ENCODE measurements at regions not wholly inside any gene's neighbourhood (a gene's known extent, or its start where the extent isn't known, plus 50 kb on each side); places are given as distances from the start of the nearest gene placed in this dataset.

DNA sequence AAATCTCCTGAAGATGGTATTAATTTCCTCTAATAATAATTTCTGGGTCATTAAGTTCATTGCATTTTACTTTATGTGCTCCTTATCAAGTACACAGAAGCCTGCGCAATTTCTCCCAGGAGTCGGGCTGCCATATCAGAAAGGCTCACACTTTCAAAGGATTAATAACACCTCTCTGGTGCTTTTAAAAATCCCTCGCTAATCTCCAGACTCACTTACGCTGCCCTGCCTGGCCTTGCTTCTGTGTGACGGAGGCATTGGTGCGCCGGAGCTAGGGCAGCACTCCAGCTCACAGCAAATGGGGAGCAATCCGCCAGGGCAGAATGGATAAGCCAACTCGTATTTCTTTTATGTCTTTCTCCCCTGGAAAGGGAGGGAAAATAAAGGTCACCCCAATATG is 300.8 kb downstream of the EFNB2 start:
- no peak for DNase-seq (ENCODE audit: low read depth)
- H3K4me3 ChIP-seq (ENCODE audit: low read depth, low read length) = no peak overlapping the region
- no peaks in the 10 kb centered on the region for H3K36me3 ChIP-seq (ENCODE audit: control insufficient read depth, insufficient read depth, low read length)
- H3K27me3 ChIP-seq (ENCODE audit: control insufficient read depth, insufficient read depth, low read length) = no peaks in the 10 kb centered on the region
- TF ChIP-seq, protein P1, sequence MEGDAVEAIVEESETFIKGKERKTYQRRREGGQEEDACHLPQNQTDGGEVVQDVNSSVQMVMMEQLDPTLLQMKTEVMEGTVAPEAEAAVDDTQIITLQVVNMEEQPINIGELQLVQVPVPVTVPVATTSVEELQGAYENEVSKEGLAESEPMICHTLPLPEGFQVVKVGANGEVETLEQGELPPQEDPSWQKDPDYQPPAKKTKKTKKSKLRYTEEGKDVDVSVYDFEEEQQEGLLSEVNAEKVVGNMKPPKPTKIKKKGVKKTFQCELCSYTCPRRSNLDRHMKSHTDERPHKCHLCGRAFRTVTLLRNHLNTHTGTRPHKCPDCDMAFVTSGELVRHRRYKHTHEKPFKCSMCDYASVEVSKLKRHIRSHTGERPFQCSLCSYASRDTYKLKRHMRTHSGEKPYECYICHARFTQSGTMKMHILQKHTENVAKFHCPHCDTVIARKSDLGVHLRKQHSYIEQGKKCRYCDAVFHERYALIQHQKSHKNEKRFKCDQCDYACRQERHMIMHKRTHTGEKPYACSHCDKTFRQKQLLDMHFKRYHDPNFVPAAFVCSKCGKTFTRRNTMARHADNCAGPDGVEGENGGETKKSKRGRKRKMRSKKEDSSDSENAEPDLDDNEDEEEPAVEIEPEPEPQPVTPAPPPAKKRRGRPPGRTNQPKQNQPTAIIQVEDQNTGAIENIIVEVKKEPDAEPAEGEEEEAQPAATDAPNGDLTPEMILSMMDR (IDR thresholded peaks at IDR 0.05; ENCODE audit: insufficient read depth, low read length, severe bottlenecking) = no peak
- no peak for FAIRE-seq

DNA sequence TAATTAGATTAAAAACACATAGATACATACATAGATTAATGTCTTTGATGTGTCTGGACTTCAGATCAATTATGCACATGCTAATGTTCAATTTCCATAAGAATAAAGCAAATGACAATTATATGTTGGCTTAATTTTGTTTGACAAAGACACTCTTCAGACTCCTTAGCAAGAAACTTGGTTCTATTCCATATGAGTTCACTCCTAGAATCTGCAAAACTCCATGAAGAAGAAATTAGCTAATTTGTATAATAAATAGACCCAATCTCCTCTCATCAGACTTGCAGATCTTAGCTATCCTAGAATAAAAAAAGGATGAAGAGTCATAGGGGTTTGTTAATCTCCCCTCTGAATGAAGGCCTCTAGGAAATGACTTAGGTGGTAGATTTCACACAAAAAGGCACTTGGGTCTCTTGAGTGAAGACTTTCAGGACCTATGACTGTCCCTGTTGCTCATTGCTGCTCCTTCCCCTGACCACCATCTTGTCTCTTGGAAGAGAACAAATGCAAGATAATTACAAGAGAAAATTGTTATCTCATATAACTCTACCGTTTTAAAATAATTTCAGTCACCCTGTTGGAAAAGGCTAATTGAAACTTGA is 302.2 kb downstream of the EFNB2 start:
- Histone ChIP-seq H3K27me3 (ENCODE audit: control insufficient read depth, insufficient read depth, low read length) (no peaks in the 10 kb centered on the region), H3K4me3 (ENCODE audit: low read depth, low read length) (no peak overlapping the region), H3K36me3 (ENCODE audit: control insufficient read depth, insufficient read depth, low read length) (no peaks in the 10 kb centered on the region)
- no peak for DNase-seq (ENCODE audit: low read depth)
- TF ChIP-seq, protein P1 (IDR thresholded peaks at IDR 0.05; ENCODE audit: insufficient read depth, low read length, severe bottlenecking) = no peak
- no peak for FAIRE-seq

DNA sequence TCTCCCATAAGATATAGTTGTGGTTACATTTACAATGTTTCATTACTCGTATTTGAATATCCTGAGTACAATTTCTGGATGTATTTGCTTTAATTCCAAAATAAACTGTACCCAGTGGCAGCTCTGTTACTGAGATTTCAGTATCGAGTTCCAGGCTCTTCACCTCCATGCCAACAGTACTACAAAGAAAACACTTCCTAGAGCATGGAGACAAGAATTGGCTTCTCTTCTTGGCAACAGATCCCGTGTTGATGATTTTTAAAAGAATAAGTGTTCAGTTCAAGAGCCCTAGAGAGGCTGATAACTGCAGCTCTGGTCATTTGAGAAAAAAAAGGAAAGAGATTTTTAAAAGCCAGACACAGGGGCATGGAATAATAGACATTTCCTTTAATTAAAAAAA is 302.8 kb downstream of the EFNB2 start:
- Histone ChIP-seq H3K27me3 (ENCODE audit: control insufficient read depth, insufficient read depth, low read length) (no peaks in the 10 kb centered on the region), H3K36me3 (ENCODE audit: control insufficient read depth, insufficient read depth, low read length) (no peaks in the 10 kb centered on the region), H3K4me3 (ENCODE audit: low read depth, low read length) (no peak overlapping the region)
- no peak for DNase-seq (ENCODE audit: low read depth)
- no peak for FAIRE-seq
- TF ChIP-seq, protein P1 (IDR thresholded peaks at IDR 0.05; ENCODE audit: insufficient read depth, low read length, severe bottlenecking) = no peak

DNA sequence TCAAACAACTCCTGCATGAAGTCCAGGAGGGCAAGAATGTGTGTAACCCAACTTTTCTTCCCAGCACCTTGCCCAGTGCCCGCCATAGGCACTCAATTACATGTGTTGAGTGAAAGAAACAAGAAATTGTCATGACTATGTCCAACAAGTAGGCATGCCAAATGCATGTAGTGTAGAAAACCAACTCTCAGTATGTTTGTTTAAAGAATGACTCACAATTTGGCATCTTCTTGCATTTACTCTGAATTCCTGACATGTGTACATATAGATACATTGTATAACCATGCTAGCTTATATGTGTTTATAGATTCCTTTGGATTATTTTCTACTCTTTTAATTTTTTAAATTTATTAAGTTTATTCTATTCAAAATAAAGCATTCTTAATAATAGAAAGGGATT is 305.0 kb downstream of the EFNB2 start:
- no peaks in the 10 kb centered on the region for H3K36me3 ChIP-seq (ENCODE audit: control insufficient read depth, insufficient read depth, low read length)
- H3K4me3 ChIP-seq (ENCODE audit: low read depth, low read length) = no peak overlapping the region
- no peak for FAIRE-seq
- TF ChIP-seq, protein P1 (IDR thresholded peaks at IDR 0.05; ENCODE audit: insufficient read depth, low read length, severe bottlenecking) = no peak
- no peaks in the 10 kb centered on the region for H3K27me3 ChIP-seq (ENCODE audit: control insufficient read depth, insufficient read depth, low read length)
- DNase-seq (ENCODE audit: low read depth) = peak; percentile 94

DNA sequence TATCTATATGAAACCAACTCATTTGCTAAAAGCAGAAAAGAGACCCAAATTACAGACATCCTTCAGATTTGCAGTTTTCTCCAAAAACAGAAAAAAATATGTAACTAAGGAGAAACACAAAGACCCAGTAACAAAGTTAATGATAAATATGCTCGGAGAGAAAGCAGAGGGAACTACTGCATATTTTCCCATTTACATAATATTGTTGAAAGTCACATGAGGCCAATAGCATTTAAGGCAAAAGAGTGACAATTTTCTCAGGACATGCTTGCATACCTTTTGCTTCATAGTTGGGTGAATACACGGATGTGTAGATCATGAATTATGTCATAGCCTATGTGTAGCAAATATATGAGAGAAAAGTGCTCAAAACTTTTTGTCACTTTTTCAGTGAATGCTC is 310.3 kb downstream of the EFNB2 start:
- FAIRE-seq (no peak), DNase-seq (ENCODE audit: low read depth) (no peak)
- TF ChIP-seq, protein P1 (IDR thresholded peaks at IDR 0.05; ENCODE audit: insufficient read depth, low read length, severe bottlenecking) = no peak
- no peak overlapping the region for H3K4me3 ChIP-seq (ENCODE audit: low read depth, low read length)
- H3K27me3 ChIP-seq (ENCODE audit: control insufficient read depth, insufficient read depth, low read length) = no peaks in the 10 kb centered on the region
- H3K36me3 ChIP-seq (ENCODE audit: control insufficient read depth, insufficient read depth, low read length) = no peaks in the 10 kb centered on the region

DNA sequence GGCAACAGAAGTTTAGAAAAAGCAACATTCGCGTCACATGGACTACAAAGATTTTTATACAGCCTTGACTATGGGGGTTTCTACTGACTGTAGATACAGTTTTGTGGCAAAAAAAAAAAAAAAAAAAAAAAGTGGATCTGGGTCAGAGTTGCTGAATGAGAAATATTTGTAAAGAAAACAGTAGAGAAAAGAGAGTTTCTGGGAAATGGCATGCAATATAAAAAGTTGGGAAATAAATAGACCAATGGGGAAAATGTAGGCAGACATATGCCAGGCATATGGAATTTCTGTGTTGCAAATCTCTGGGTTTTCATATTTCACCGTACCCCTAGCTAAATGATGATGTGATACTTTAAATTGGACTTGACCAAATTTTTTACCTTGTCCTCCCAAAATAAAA is 315.3 kb downstream of the EFNB2 start:
- Histone ChIP-seq H3K4me3 (ENCODE audit: low read depth, low read length) (no peak overlapping the region), H3K27me3 (ENCODE audit: control insufficient read depth, insufficient read depth, low read length) (no peaks in the 10 kb centered on the region), H3K36me3 (ENCODE audit: control insufficient read depth, insufficient read depth, low read length) (no peaks in the 10 kb centered on the region)
- TF ChIP-seq, protein P1 (IDR thresholded peaks at IDR 0.05; ENCODE audit: insufficient read depth, low read length, severe bottlenecking) = no peak
- DNase-seq (ENCODE audit: low read depth) = no peak
- no peak for FAIRE-seq
